NB4 (cell line): ENCODE measurements at regions not wholly inside any gene's neighbourhood (a gene's known extent, or its start where the extent isn't known, plus 50 kb on each side); places are given as distances from the start of the nearest gene placed in this dataset.

ENCODE experiments used
- CTCF ChIP-seq: IDR thresholded peaks from one replicate; pipeline ENCODE4 v1.5.1; 2012; ENCODE audit warnings: low read depth, low read length
- MAX ChIP-seq: IDR thresholded peaks from 2 replicates; pipeline ENCODE4 v1.6.1; 2011; ENCODE audit warnings: low read depth, low read length
- POLR2A ChIP-seq: IDR thresholded peaks from 2 replicates; pipeline ENCODE4 v1.6.1; 2011; ENCODE audit warnings: mild to moderate bottlenecking; ENCODE audit not compliant: insufficient read length; ENCODE audit errors: extremely low read depth

- no peak for TF ChIP-seq CTCF
- TF ChIP-seq MAX: no peak
- TF ChIP-seq POLR2A: no peak
Observed at GRCh38 chr7:26083113-26083512, 68.9 kb upstream of the NFE2L3 start.
